ENCODE measurements at regions not wholly inside any gene's neighbourhood (a gene's known extent, or its start where the extent isn't known, plus 50 kb on each side); places are given as distances from the start of the nearest gene placed in this dataset.

DNA sequence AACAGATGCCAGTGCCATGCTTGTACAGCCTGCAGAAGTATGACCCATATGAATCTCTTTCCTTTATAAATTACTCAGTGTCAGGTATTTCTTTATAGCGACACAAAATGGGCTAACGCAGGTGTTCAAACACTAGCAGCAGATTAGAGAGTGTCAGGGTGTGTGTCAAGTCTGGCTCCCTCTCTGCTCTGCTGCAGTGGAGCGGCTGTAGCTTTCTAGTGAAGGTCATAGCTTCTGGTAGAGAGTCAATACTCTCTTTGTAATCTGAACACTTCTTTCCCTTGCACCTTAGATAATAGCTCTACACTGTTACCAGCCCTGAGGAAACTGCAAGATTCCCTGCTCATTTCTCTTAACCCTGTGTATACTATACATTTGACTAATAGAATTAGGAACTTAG lies 483.2 kb upstream of the TGFBR2 start:
- intact Hi-C loops (cut with DNase I): no loop called here
- no peak overlapping the region for H3K4me3 ChIP-seq
- no peaks in the 10 kb centered on the region for H3K36me3 ChIP-seq
- DNase-seq (ENCODE audit: low spot score): no peak
- no peaks in the 10 kb centered on the region for H3K9me3 ChIP-seq
- 84% methylated on average over 3 of the region's 3 CpGs for WGBS
- no peaks in the 10 kb centered on the region for H3K4me1 ChIP-seq (replicated peaks)
- no peak for TF ChIP-seq CTCF (IDR thresholded peaks at IDR 0.05)
- no peak for TF ChIP-seq POLR2A (IDR thresholded peaks at IDR 0.05)
- TF ChIP-seq POLR2AphosphoS5 (IDR thresholded peaks at IDR 0.05): no peak
- no peak overlapping the region for H3K27ac ChIP-seq
- no peaks in the 10 kb centered on the region for H3K27me3 ChIP-seq (replicated peaks; ENCODE audit: insufficient read depth)

DNA sequence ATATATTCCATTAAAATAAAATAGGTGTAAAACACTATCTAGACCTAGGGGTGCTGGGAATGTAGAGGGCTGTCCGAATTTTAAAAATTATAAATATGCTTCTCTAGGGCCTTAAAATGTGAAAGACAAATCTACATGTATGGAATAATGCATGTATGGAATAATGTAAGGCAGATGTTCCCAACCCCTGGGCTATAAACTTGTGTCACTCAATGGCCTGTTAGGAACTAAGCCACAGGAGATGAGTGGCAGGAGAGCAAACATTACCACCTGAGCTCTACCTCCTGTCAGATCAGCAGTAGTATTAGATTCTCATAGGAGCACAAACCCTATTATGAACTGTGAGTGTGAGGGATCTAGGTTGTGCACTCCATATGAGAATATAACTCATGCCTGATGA lies 482.6 kb upstream of the TGFBR2 start:
- no peak for DNase-seq (ENCODE audit: low spot score)
- intact Hi-C loops (cut with DNase I): no loop called here
- WGBS: 94% methylated on average over 1 of the region's 1 CpG

GRCh38 chr3:30124435-30125370 lies 481.7 kb upstream of the TGFBR2 start:
- H3K27ac ChIP-seq: no peak overlapping the region
- TF ChIP-seq POLR2A (IDR thresholded peaks at IDR 0.05): no peak
- TF ChIP-seq CTCF (IDR thresholded peaks at IDR 0.05): no peak
- no peak for TF ChIP-seq POLR2AphosphoS5 (IDR thresholded peaks at IDR 0.05)
- intact Hi-C loops (cut with DNase I): no loop called here
- no peak for DNase-seq (ENCODE audit: low spot score)
- H3K36me3 ChIP-seq: no peaks in the 10 kb centered on the region
- H3K27me3 ChIP-seq (replicated peaks; ENCODE audit: insufficient read depth): no peaks in the 10 kb centered on the region
- 56% methylated on average over 2 of the region's 2 CpGs for WGBS
- H3K9me3 ChIP-seq: no peaks in the 10 kb centered on the region
- no peak overlapping the region for H3K4me3 ChIP-seq
- H3K4me1 ChIP-seq (replicated peaks): no peaks in the 10 kb centered on the region

More for the DNA sequence above, 482.6 kb upstream of the TGFBR2 start:
- Histone ChIP-seq H3K9me3 (no peaks in the 10 kb centered on the region), H3K36me3 (no peaks in the 10 kb centered on the region), H3K27me3 (replicated peaks; ENCODE audit: insufficient read depth) (no peaks in the 10 kb centered on the region), H3K27ac (no peak overlapping the region), H3K4me1 (replicated peaks) (no peaks in the 10 kb centered on the region), H3K4me3 (no peak overlapping the region)
- no peak for TF ChIP-seq POLR2A (IDR thresholded peaks at IDR 0.05)
- no peak for TF ChIP-seq CTCF (IDR thresholded peaks at IDR 0.05)
- TF ChIP-seq POLR2AphosphoS5 (IDR thresholded peaks at IDR 0.05): no peak

DNA sequence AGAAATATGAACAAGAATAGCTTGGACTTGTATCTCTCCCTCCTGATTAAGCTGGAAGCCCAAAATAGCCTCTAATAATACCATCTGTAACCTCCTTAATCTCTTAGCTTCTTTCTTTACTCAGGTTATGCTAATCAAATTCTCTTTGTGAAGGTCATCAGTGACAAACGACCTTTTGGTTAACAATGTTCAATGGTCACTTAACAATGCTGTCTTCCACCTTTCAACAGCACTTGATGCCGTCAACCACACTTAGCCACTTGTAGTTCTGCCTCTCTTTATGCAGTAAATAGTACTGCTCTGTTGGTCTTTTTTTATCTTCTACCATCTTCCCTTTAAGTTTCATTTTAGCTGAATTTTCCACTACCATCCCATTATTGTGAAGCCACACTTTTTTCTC lies 476.6 kb upstream of the TGFBR2 start:
- H3K27ac ChIP-seq: no peak overlapping the region
- intact Hi-C loops (cut with DNase I): no loop called here
- no peaks in the 10 kb centered on the region for H3K36me3 ChIP-seq
- no peaks in the 10 kb centered on the region for H3K9me3 ChIP-seq
- no peak for DNase-seq (ENCODE audit: low spot score)
- H3K27me3 ChIP-seq (replicated peaks; ENCODE audit: insufficient read depth): no peaks in the 10 kb centered on the region
- H3K4me1 ChIP-seq (replicated peaks): no peaks in the 10 kb centered on the region
- 73% methylated on average over 2 of the region's 2 CpGs for WGBS
- H3K4me3 ChIP-seq: no peak overlapping the region
- TF ChIP-seq POLR2A (IDR thresholded peaks at IDR 0.05) (no peak), CTCF (IDR thresholded peaks at IDR 0.05) (no peak), POLR2AphosphoS5 (IDR thresholded peaks at IDR 0.05) (no peak)

DNA sequence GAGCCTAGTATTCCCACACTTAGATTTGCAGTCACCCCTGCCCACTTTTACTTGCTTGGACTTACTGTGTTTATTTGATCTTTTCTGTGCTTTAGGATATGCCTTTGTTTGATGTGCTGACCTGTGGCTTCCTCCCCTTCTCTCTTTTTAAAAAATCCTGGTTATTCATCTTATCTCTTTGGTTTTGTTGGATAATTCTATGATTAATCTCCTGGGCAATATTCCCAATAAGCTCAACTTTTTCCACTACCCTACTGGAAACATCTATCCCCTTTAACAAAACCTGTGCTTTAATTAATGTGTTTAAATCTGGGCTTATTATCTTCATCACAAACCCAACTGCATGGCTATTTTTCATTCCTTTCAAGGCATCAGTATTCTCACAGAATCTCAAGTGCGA lies 476.0 kb upstream of the TGFBR2 start:
- no peak overlapping the region for H3K27ac ChIP-seq
- no peaks in the 10 kb centered on the region for H3K36me3 ChIP-seq
- H3K27me3 ChIP-seq (replicated peaks; ENCODE audit: insufficient read depth): no peaks in the 10 kb centered on the region
- H3K4me3 ChIP-seq: no peak overlapping the region
- intact Hi-C loops (cut with DNase I): no loop called here
- no peaks in the 10 kb centered on the region for H3K4me1 ChIP-seq (replicated peaks)
- TF ChIP-seq POLR2AphosphoS5 (IDR thresholded peaks at IDR 0.05) (no peak), POLR2A (IDR thresholded peaks at IDR 0.05) (no peak), CTCF (IDR thresholded peaks at IDR 0.05) (no peak)
- WGBS: 96% methylated on average over 1 of the region's 1 CpG
- no peak for DNase-seq (ENCODE audit: low spot score)
- H3K9me3 ChIP-seq: no peaks in the 10 kb centered on the region
